GM12875 (cell line): ENCODE measurements at regions not wholly inside any gene's neighbourhood (a gene's known extent, or its start where the extent isn't known, plus 50 kb on each side); places are given as distances from the start of the nearest gene placed in this dataset.

ENCODE experiments used
- H3K4me3 ChIP-seq: one replicate; pipeline ENCODE4 v1.5.1; 2011; ENCODE audit warnings: low read depth, low read length, control low read depth
- TF ChIP-seq, protein P1 (sequence below): IDR thresholded peaks from 2 replicates; pipeline ENCODE4 v1.5.1; 2011; ENCODE audit warnings: low read depth, mild to moderate bottlenecking, control low read depth, inconsistent platforms, low read length, moderate library complexity, borderline replicate concordance; ENCODE audit not compliant: insufficient read depth

DNA sequence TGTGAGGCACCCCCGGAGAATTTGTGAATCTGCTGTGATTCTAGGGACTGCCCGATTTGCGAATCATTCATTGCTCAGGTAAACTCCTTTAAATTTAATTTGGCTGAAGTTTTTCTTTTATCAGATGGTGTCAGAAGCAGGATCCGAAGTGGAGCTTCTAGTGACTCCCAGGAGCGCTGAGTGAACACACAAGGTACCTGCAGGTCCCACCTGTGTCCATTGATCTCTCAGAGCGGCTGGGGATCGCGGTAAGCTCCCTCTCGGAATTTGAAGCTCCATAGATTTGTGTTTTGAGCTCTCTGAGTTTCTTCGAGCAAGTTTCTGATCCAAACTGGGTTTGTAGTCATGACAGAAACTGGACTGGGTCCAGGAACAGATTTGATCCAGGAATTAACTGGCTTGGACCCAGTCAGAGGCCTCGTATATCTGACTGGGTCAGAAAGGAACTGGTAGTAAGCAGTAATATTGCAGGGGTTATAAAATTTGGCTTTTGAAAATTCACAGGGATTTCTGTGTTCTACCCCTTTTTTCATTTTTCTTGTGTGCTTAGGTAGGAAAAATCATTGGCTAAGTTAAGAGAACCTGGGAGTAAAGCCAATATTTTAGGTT, 56.2 kb upstream of the EDEM3 start:
- no peak overlapping the region for H3K4me3 ChIP-seq
- TF ChIP-seq, protein P1, sequence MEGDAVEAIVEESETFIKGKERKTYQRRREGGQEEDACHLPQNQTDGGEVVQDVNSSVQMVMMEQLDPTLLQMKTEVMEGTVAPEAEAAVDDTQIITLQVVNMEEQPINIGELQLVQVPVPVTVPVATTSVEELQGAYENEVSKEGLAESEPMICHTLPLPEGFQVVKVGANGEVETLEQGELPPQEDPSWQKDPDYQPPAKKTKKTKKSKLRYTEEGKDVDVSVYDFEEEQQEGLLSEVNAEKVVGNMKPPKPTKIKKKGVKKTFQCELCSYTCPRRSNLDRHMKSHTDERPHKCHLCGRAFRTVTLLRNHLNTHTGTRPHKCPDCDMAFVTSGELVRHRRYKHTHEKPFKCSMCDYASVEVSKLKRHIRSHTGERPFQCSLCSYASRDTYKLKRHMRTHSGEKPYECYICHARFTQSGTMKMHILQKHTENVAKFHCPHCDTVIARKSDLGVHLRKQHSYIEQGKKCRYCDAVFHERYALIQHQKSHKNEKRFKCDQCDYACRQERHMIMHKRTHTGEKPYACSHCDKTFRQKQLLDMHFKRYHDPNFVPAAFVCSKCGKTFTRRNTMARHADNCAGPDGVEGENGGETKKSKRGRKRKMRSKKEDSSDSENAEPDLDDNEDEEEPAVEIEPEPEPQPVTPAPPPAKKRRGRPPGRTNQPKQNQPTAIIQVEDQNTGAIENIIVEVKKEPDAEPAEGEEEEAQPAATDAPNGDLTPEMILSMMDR = no peak

DNA sequence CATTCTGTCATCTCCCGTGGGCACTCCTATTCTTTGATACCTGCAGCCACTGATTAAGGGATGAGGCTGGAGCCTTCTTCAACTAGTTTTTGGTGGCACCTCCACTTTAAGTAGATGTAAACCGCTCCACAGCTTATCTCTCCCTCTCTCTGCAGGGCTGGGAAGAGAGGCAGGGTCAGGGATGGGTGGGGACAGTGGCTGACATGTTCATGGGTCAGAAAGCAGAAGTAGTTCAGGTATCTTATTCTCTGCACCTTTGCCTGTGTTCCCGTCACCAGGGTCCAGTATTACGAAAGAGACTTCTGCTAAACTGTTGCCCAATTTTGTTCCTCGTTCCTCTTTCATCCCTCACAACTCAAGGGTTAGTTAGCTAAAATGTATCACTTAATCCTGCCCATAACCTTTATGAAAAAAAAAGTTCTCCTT, 51.7 kb upstream of the EDEM3 start:
- TF ChIP-seq, protein P1 = no peak
- no peak overlapping the region for H3K4me3 ChIP-seq

DNA sequence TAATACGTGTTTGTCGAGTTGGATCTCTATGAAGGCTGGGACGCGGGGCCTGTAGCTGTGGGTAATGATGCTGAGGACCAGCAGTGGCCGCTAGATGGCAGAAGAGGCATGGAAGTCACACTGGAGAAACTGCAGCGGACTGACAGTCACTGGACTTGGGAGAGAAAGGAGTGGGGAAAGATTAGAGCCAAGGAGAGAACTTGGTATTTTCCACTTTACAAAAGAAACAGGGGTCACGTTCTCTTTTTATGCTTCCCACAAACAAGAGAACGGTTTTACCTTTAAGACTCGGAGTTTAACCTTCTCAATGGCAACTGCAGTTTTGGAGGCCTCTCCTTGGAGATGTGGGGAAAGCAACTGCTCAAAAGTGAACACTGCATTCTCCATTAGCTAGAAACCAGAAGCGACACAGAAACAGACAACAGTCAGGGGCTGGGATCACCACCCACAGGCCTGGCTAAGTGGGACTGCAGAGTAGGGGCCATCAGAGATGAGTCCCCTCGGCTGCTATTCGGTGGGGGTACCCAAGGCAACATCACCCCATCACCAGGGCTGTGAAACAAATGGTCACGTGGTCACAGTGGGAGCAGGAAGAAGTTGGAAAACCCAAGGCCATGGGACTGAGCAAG, 51.1 kb upstream of the EDEM3 start:
- H3K4me3 ChIP-seq = no peak overlapping the region
- TF ChIP-seq, protein P1 = peak; percentile 84
